Spleen (tissue), 11 donors: ENCODE measurements at regions not wholly inside any gene's neighbourhood (a gene's known extent, or its start where the extent isn't known, plus 50 kb on each side); places are given as distances from the start of the nearest gene placed in this dataset.

Experiments used
- DNase-seq: peaks from one replicate; pipeline ENCODE4 v3.0.0-alpha.2; 2020
- H3K27ac ChIP-seq, 8 donors: fragments of 200-600 bp; sonication (generic) in 7 of 8; 1 replicate in 4 of 8; 2 replicates in 4 of 8; pipeline versions ENCODE4 v1.5.0 to v1.8.0; 2016 to 2021; ENCODE audit warnings: inconsistent platforms in 4 of 8, mild to moderate bottlenecking in 4 of 8, moderate library complexity in 1 of 8
- H3K27me3 ChIP-seq, 7 donors: fragments of 200-600 bp; sonication (generic) in 6 of 7; replicated peaks in 1 of 7; 1 replicate in 4 of 7; 2 replicates in 3 of 7; pipeline versions ENCODE4 v1.5.0 to v1.8.0; 2016 to 2021; ENCODE audit warnings: inconsistent platforms in 3 of 7, mild to moderate bottlenecking in 1 of 7
- H3K36me3 ChIP-seq, 6 donors: fragments of 200-600 bp; sonication (generic) in 5 of 6; 1 replicate in 4 of 6; 2 replicates in 2 of 6; pipeline versions ENCODE4 v1.5.0 to v1.8.0; 2016 to 2021; ENCODE audit warnings: inconsistent platforms in 2 of 6
- H3K4me1 ChIP-seq, 6 donors: fragments of 200-600 bp; sonication (generic) in 5 of 6; 1 replicate in 3 of 6; 2 replicates in 3 of 6; pipeline versions ENCODE4 v1.5.0 to v1.8.0; 2016 to 2021; ENCODE audit warnings: inconsistent platforms in 3 of 6
- H3K4me3 ChIP-seq, 8 donors: fragments of 200-600 bp; sonication (generic) in 7 of 8; 1 replicate in 4 of 8; 2 replicates in 4 of 8; pipeline versions ENCODE4 v1.5.0 to v1.8.0; 2016 to 2021; ENCODE audit warnings: inconsistent platforms in 4 of 8, mild to moderate bottlenecking in 4 of 8, moderate library complexity in 2 of 8
- H3K9me3 ChIP-seq, 8 donors: fragments of 200-600 bp; sonication (generic) in 7 of 8; 1 replicate in 4 of 8; 2 replicates in 4 of 8; pipeline versions ENCODE4 v1.5.0 to v1.8.0; 2016 to 2021; ENCODE audit warnings: inconsistent platforms in 4 of 8
- POLR2A ChIP-seq, 3 donors: fragments of 450-650 bp; IDR thresholded peaks; one replicate each; pipeline ENCODE4 v1.5.1; 2017; ENCODE audit warnings: antibody characterized with exemption in 3 of 3, mild to moderate bottlenecking in 1 of 3
- POLR2AphosphoS5 ChIP-seq, 3 donors: sonication (generic); formaldehyde crosslinking; IDR thresholded peaks; one replicate each; pipeline ENCODE4 v1.5.1; 2017; ENCODE audit warnings: antibody characterized with exemption in 3 of 3
- WGBS, 5 donors: extraction: QIAGEN DNeasy Blood & Tissue Kit in 3 of 5; methylation state at CpG; one replicate each; pipeline versions ENCODE4 v1.1.5 to v1.1.7; 2013 to 2018; 5-methylcytosine and 5-hydroxymethylcytosine counted together
- intact Hi-C: fragments of 100-400 bp; cut with DNase I; formaldehyde crosslinking; loops from one replicate; pipeline ENCODE4 v1.15.0; 2023; ENCODE audit warnings: low total_unique reads
- TF ChIP-seq, protein P1 (sequence below), 11 experiments: fragments of 200-600 bp in 7 of 11; fragments of 450-650 bp in 4 of 11; sonication (generic) in 4 of 11; IDR thresholded peaks in 8 of 11; conservative IDR thresholded peaks in 3 of 11; 1 replicate in 7 of 11; 2 replicates in 4 of 11; pipeline versions ENCODE4 v1.4.0 to v1.8.0; 2016 to 2021; ENCODE audit warnings: antibody characterized with exemption in 11 of 11, inconsistent platforms in 4 of 11, mild to moderate bottlenecking in 1 of 11
- donor health status: healthy with polysubstance abuse.
- donor health status: DM: no; HTN: no; CAD: no; lungs with moderate emphysema.
- donor health status: DM: no; HTN: no; CAD: no.
- donor health status: Bipolar disorder and iron deficiency.
- donor health status: healthy.
- donor health status: DM: no; HTN: no; CAD: no.
- donor health status: DM: yes; HTN: yes; CAD: no.

DNA sequence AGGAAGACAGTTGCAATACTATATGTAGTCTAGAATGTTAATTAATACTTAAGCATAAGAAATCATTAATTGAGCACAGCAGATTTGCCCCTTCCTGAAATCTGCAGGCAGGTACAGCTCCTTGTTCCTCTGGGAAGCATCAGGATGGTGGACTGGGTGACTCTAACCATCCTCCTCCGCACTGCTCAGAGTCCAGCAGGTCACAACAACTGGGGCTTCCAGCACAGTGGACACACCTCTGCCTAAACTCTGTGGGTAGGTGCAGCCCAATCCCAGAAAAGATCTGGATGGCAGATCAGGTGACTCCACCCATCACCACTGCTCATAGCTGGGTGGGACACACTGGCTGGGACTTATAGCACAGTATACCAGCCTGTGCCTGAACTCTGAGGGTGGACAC, 189.9 kb upstream of the TMCO5A start:
- no peak for DNase-seq
- 91 to 100% (median 96%) methylated on average over 1 of the region's 1 CpG for WGBS, 5 donors
- Histone ChIP-seq H3K4me1 (no peaks in the 10 kb centered on the region), H3K36me3 (no peaks in the 10 kb centered on the region), H3K27me3 (peaks cover 0 to 5% (median 0%) of the 10 kb centered on the region in 7 donors), H3K9me3 (peaks cover 0 to 16% (median 7%) of the 10 kb centered on the region in 8 donors), H3K27ac (no peak overlapping the region), H3K4me3 (no peak overlapping the region)
- TF ChIP-seq POLR2A (IDR thresholded peaks at IDR 0.05) (no peak), POLR2AphosphoS5 (IDR thresholded peaks at IDR 0.05) (no peak)
- TF ChIP-seq, protein P1, sequence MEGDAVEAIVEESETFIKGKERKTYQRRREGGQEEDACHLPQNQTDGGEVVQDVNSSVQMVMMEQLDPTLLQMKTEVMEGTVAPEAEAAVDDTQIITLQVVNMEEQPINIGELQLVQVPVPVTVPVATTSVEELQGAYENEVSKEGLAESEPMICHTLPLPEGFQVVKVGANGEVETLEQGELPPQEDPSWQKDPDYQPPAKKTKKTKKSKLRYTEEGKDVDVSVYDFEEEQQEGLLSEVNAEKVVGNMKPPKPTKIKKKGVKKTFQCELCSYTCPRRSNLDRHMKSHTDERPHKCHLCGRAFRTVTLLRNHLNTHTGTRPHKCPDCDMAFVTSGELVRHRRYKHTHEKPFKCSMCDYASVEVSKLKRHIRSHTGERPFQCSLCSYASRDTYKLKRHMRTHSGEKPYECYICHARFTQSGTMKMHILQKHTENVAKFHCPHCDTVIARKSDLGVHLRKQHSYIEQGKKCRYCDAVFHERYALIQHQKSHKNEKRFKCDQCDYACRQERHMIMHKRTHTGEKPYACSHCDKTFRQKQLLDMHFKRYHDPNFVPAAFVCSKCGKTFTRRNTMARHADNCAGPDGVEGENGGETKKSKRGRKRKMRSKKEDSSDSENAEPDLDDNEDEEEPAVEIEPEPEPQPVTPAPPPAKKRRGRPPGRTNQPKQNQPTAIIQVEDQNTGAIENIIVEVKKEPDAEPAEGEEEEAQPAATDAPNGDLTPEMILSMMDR (IDR thresholded peaks at IDR 0.05 in 8 of 11, conservative IDR thresholded peaks at IDR 0.05 in 3 of 11): no peak
- intact Hi-C loops: no loop called here

DNA sequence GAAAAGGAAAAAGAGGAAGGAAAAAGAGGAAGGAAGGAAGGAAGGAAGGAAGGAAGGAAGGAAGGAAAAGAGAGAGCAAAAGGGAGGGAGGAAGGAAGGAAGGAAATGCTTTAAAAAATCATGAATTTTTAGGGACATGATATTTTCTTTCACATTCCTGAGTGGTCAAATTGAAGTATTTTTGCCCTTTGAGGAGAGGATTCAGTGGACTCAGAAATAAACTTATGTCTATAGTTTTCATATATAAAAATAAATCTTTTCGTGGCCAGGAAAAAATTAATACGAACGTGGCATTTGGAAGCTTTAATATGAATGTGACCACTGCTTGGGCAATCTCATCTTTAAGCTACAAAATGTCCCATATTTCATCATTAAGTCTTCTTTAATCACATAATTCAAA, 183.0 kb upstream of the TMCO5A start:
- TF ChIP-seq POLR2AphosphoS5 (IDR thresholded peaks at IDR 0.05) (no peak), POLR2A (IDR thresholded peaks at IDR 0.05) (no peak)
- TF ChIP-seq, protein P1 (IDR thresholded peaks at IDR 0.05 in 8 of 11, conservative IDR thresholded peaks at IDR 0.05 in 3 of 11): no peak
- H3K27ac ChIP-seq: no peak overlapping the region
- DNase-seq: no peak
- intact Hi-C loops: no loop called here
- H3K4me1 ChIP-seq: no peaks in the 10 kb centered on the region
- H3K27me3 ChIP-seq: no peaks in the 10 kb centered on the region
- peaks cover 0 to 16% (median 8%) of the 10 kb centered on the region in 8 donors for H3K9me3 ChIP-seq
- WGBS, 5 donors: 90 to 97% (median 93%) methylated on average over 3 of the region's 3 CpGs
- H3K4me3 ChIP-seq: no peak overlapping the region
- no peaks in the 10 kb centered on the region for H3K36me3 ChIP-seq

DNA sequence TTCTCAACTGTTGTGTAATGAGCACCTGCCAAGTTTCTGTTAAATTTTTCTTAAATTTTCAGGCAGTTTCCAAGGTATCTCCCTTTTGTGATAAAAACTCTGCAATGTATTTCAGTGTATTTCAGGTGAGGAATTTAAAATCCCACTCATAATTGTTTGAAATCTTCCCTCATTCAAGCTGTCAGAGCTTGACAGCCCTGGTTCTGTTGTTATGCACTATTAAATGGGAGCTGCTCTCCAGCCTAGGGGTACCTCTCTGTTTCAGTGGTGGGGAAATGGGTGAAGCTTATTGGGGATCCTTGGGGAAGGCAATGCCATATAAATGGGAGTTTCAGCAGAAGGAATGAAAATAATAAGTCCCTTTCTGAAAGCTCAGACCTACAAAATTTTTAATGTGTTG, 178.0 kb upstream of the TMCO5A start:
- Histone ChIP-seq H3K4me3 (no peak overlapping the region), H3K27ac (no peak overlapping the region), H3K36me3 (no peaks in the 10 kb centered on the region), H3K4me1 (no peaks in the 10 kb centered on the region), H3K9me3 (no peaks in the 10 kb centered on the region), H3K27me3 (peaks cover 0 to 3% (median 0%) of the 10 kb centered on the region in 7 donors)
- TF ChIP-seq, protein P1 (IDR thresholded peaks at IDR 0.05 in 8 of 11, conservative IDR thresholded peaks at IDR 0.05 in 3 of 11): no peak
- TF ChIP-seq POLR2AphosphoS5 (IDR thresholded peaks at IDR 0.05): no peak
- no peak for TF ChIP-seq POLR2A (IDR thresholded peaks at IDR 0.05)
- DNase-seq: no peak
- intact Hi-C loops: no loop called here

DNA sequence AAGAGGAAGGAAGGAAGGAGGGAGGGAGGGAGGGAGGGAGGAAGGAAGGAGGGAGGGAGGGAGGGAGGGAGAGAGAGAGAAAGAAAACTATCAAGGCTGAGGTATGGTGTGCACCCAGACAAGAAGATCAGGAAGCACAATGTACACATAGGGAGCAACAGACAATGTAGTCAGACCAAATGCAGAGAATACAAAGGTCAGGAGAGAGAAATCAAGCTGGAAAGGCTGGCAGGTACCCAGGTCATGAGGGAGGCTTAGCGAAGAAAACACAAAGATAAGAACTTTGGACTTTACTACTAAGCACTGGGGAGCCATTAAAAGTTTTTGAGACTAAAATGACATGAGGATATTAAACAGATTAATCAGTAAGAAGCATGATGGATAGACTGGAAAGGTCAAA, 176.0 kb upstream of the TMCO5A start:
- H3K36me3 ChIP-seq: no peaks in the 10 kb centered on the region
- peaks cover 0 to 3% (median 0%) of the 10 kb centered on the region in 7 donors for H3K27me3 ChIP-seq
- H3K4me3 ChIP-seq: no peak overlapping the region
- intact Hi-C loops: no loop called here
- TF ChIP-seq, protein P1 (IDR thresholded peaks at IDR 0.05 in 8 of 11, conservative IDR thresholded peaks at IDR 0.05 in 3 of 11): no peak
- no peak for TF ChIP-seq POLR2AphosphoS5 (IDR thresholded peaks at IDR 0.05)
- no peak for TF ChIP-seq POLR2A (IDR thresholded peaks at IDR 0.05)
- no peak for DNase-seq
- H3K9me3 ChIP-seq: no peaks in the 10 kb centered on the region
- H3K4me1 ChIP-seq: no peaks in the 10 kb centered on the region
- H3K27ac ChIP-seq: no peak overlapping the region
- 87 to 94% (median 89%) methylated on average over 1 of the region's 1 CpG for WGBS, 5 donors
